Activated CD8-positive, alpha-beta memory T cell treated with anti-CD3 and anti-CD28 coated beads, Interleukin-2, amount 50 U/mL, for 48 hours (primary cell): ENCODE measurements at regions not wholly inside any gene's neighbourhood (a gene's known extent, or its start where the extent isn't known, plus 50 kb on each side); places are given as distances from the start of the nearest gene placed in this dataset.
"Not testable (repeated sequence)": the region's sequence is repeated elsewhere in the genome, so short reads cannot be mapped to it uniquely, and the experiment has no call there.

ENCODE experiments used
- DNase-seq: peaks from one replicate; pipeline ENCODE4 v3.0.0-alpha.2; 2020

DNA sequence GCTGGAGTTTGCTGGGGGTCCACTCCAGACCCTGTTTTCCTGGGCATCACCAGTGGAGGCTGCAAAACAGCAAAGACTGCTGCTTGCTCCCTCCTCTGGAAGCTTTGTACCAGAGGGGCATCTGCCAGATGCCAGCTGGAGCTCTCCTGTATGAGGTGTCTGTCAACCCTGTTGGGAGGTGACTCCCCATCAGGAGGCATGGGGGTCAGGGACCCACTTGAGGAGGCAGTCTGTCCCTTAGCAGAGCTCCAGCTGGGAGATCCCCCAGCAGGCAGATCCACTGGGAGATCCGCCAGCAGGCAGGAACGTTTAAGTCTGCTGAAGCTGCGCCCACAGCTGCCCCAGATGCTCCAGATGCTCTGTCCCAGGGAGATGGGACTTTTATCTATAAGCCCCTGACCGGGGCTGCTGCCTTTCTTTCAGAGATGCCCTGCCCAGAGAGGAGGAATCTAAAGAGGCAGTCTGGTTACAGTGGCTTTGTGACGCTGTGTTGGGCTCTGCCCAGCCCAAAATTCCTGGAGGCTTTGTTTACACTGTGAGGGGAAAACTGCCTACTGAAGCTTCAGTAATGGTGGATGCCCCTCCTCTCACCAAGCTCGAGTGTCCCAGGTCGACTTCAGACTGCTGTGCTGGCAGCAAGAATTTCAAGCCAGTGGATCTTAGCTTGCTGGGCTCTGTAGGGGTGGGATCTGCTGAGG, 260.5 kb upstream of the SLC8A1 start:
- not testable (repeated sequence) for DNase-seq

DNA sequence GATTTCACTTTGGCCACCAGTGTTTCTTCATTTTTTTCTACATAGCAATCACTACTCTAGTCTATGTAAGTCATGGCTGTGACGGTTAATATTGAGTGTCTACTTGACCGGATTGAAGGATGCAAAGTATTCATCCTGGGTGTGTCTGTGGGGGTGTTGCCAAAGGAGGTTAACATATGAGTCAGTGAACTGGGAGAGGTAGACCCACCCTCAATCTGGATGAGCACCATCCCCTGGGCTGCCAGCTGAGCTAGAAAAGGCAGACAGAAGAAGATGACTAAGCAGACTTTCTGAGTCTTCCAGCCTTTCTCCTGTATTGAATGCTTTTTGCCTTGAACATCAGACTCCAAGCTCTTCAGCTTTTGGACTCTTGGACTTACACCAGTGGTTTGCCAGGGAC, 265.0 kb upstream of the SLC8A1 start:
- DNase-seq = no peak

DNA sequence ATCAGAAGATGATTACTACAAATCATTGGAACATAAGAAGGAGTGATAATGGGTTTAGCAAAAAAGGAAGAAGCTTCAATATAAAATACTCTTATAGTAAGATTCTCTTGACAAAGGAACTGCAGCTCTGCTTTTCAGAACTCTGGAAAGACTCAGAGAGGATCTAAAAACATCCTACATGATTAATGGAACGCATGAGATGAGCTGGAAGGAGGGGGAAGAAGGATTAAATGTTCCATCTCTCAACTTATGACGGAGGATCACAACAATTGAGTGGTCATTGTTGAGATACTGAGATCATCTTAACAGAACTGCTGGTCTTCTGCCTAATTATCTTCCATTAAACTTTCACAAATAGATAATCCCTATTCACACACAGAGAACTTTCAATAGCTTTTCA, 267.5 kb upstream of the SLC8A1 start:
- no peak for DNase-seq

DNA sequence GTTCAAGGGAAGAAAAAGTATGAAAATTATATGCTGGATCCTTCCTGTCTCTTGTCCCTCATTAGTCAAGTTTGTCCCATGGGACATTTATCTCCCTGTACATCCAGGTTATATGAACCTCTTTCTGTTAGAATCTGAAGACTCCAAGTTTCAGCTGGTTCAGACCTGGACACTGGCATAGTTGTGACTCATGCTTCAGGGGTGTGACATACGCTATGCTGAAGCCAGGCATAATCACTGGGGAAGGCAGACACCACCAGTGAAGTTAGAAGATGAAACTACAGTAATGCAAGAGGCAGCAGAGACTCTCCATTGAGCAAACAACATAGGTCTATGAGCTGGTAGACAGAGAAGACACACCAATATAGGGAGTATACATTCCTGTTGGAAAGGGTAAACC, 269.7 kb upstream of the SLC8A1 start:
- DNase-seq = no peak

DNA sequence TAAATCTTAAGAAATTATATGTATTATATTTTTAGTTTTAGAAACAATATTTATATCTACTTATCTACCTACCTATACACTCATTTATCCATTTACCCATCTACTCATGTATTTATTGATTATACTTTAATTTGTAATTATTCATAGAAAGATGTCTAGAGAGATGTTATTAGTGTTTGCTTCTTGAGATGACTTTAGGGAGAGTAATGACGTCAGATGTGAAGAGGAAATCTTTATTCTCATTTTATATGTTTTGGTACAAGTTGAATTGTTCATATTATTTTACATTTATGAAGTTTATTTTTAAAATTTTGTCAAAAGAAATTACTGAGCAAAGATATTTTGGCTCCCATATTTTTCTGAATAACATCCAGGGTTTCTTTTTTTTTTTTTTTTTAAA, 271.3 kb upstream of the SLC8A1 start:
- no peak for DNase-seq

DNA sequence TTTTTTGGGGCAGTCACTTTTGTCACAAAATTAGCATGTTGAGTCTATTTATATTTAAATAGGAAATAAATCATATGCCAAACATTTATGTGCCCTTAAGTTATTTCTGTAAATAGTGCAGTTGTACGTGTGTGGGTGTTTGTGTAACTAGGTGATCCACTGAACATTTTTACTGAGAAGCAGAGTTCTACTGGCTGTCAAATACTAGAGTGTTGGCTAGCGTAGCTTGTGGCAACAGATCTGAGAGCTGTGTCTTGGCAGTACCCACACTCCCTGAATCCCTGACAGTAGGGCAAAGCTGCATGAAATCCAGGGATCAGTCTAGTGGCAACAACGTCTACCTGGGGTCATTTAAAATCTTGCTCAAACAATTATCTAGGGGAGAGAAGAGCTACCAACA, 273.1 kb upstream of the SLC8A1 start:
- no peak for DNase-seq

DNA sequence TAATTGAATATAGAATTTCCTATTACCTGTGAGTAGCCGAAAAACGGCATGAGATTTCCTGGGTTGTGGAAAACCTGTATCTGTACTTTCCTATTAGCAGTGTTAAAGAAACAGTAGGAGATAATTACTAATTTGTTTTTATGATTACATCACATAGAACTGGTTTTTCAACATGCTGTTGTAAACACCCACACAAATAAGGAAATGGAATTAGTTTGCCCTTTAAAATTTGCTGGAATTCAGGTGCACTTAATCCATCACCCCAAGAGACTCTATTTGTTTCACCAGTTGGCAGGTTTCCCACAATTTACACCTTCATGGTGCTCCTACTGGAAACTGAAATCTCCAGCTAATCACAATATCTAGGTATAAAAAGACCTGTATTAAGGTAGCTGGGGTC, 274.1 kb upstream of the SLC8A1 start:
- no peak for DNase-seq

DNA sequence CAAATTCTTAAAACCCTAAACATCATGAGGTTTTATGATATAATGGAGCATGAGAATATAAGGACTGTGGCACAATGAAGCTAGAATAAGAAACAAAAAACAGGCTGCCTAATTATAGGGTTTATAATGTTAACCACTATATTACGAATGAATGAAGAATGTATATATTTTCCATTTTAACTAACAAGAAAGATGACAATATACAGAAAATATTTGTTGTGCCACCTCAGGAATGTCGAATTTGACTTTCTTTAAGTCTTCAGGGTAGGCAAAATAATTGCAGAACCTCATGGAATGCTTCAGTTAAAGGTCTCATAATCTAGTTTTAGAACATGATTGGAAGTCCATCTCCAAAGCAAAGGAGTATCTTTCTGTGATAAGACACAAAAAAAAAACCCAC, 282.9 kb upstream of the SLC8A1 start:
- DNase-seq = no peak

DNA sequence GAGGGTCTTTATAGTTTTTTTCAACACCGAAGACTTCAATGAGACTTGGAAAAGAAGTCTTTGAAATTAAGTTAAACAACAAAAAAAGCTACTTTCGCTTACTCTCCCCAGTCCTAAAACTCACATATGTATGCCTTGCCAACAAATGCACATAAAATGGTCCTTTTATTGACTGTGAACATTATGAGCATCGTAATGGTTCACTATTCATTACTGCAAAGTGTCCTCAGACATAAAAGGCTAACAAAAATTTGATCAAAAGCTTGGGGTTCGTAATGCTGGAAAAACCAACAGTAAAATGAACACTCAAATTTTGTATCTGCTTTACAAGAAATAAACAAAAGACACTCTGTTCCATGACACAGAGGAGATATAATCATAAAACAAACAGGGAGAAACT, 285.3 kb upstream of the SLC8A1 start:
- no peak for DNase-seq

DNA sequence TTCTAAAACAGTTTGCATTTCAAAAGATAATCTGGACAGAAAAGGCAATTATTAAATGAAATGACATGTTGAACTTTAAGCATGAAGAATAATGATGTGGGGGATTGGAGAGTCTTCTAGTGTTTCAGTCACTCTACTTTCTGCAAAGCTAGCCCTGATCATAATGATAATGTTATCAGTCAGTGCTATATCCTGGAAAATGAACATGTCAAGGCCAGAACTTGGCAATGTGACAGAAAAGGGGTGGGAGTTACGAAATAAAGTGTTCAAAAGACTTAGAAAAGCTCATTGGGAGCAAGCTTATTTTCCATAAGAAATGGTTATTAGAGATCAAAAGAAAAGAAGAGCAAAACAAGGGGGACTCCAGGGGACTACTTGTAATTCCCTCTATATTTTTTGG, 288.5 kb upstream of the SLC8A1 start:
- no peak for DNase-seq

DNA sequence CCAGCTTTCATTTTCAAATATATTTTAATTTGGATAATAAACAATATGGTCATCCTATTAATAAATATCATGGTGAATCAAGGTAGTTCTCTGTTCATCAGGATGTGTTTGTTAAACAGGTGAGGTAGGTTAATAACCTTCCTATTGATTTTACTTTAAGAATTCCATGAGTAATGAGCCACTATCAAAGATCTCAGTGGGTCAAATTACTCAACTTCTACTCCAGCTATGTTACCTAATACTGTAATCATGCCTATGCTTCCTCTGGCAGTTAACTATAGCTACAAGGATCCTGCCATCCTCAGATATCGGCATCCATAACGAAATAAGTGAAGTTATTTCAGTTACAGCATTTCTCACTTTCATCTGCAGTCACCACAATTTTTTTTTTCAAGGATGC, 289.6 kb upstream of the SLC8A1 start:
- DNase-seq = no peak

DNA sequence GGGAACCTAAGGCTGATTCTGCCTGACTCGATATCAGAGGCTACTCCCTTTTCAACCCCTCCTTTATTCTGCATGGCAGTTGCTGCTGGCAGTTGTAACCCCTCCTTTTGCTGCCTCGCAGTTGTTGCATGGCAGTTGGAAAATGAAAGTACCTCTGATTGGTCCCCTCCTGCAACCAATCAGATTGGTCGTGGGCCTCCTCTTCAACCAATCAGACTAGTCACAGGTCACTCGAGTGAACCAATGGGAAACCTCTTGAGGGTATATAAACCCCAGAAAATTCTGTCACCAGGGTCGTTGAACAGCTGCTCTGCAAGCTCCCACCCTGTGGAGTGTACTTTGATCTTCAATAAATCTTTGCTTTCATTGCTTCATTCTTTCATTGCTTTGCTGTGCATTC, 294.3 kb upstream of the SLC8A1 start:
- no peak for DNase-seq

DNA sequence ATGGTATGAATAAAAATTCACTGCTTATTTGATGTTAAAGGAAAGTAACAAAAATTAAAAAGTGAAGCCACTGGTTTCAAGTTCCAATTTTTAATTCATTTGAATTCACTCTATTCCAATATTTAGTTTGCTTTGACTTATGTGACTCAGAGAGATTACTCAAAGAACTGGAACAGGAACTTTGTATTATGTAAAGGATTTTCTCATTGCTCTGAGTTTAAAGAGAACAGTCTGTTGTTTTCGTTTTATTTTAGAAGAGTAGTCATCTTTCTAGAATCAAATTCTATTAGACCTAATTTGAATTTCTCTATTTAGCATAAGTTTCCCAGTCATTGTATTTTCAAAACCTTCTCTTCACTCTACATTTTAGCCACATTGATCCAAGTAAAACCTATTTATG, 300.1 kb upstream of the SLC8A1 start:
- DNase-seq = no peak

DNA sequence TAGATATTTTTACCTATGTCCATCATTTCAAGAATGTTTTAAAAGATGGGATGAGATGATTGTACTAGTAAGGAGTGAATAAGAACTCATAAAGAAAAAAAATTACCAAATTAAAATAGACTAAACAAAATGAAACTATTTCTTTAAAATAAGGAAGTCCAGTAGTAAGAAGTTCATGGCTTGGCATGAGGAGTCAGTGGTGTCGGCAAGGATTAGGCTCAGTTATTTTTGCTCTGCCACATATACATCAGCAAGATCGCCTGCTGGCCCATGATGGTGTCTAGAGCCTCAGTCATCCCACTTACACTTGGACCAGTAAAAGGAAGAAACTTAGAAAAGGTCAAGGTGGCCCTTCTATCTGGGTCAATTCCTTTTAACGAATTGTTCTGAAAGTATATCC, 300.9 kb upstream of the SLC8A1 start:
- no peak for DNase-seq

DNA sequence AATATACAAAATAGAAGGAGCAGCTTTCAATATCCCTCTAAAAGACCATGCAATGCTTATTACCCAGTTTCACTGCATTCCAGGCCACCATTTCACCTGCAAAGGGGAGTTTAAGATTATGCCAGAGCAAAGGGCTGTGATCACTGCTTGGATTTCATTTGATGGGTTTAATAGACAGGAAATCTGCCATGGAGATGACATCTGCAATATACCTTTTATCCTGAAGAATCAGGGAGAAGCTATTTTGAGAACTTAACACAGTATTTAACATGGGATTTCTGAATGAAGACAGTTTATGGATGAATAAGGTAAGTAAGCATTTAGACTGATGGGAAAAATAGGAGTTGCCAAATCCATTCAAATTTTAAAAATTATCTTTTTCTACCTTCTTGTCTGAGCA, 303.0 kb upstream of the SLC8A1 start:
- DNase-seq = no peak

DNA sequence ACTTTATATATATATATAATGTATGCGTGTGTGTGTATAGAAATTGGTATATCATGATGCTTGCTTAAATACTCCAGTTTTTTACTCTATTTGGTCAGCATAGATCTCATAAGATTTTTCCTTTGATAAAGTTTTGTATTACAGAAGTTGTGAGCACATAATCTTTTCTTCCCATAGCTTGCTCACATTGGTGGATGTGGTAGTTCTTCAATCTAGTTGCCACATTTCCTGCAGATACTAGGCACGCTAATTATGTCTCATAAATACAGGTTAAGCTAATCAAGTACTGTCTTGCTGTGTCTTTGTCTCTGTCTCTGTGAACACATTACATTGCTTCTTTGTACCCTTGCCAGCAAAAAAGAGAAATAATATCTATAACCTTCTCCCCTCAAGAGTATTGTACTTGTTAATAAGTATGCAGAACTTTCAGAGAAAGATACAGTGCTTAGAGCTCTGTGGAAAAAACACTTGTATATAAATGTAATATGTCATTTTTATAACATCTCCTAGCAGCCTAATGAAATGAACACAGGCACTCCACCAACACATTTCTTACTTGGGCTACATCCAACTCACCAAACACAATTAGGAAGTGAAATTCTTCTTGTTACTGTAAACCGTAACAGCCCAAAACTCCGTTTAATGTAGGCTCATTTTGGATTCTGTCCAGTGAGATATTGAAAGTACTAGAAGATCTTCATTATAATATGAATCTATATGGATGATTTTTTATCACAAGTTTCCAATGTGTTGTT, 306.7 kb upstream of the SLC8A1 start:
- DNase-seq = no peak

DNA sequence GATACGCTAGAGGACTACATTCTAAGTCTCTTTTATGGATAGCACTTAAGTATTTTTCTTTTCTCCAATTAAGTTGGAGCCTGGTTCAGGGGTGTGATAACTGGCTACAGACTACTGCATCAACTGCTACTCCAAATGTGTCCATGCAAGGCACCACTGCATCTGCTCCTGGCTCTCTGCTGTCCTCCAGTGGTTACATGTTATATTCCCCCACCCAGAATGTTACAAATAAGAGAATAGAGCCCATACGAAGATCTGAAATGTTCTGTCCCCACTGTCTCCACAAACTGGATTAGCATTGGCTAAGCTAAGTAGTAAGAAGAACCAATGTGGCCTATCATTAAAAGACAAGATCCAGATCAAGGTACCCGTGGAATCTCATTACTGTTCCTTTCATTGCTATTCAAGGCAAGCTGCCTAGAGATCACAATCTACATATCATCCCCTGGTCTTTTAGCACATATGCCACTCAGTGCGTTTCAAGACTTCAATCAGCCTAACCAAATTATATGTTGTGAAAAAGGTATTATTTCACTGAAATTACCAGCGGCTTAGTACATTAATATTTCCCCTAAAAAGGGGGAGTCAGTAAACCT, 308.3 kb upstream of the SLC8A1 start:
- no peak for DNase-seq

DNA sequence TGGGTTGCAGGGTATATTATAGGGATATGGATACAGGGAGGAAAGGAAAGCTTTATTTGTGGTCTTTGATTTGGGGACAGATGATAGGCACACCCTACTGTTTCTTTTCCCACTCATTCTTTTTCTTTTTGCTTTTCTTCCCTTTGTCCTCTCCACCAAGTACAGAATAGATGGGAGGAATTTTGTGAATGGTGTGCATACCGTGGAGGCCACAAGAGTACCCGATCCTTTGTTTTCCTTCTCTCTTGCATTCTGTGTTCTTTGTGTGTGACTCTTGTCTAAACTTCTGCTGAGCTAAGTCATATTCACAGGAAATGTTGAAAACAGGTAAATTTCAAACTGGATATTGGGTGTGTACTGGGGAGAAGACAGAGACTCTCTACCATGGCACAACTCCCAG, 321.4 kb upstream of the SLC8A1 start:
- DNase-seq = no peak

DNA sequence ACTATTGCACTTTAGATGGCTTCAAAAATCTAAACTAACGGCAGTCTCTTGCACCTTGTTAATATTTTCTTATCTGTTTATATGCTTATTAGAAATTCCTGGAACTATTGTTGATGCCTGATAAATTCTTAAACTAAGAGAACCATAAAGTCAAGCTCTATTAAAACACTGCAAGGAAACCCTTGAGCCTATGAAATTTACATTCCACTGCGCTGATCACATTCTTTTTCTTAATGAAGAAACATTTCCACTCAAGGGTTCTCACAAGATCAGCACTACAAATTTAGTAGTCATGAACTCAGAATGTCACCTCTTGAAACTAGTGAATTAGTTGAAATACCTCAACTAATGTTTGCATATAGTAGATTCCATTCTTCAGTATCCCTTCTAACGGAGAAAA, 331.8 kb upstream of the SLC8A1 start:
- no peak for DNase-seq

DNA sequence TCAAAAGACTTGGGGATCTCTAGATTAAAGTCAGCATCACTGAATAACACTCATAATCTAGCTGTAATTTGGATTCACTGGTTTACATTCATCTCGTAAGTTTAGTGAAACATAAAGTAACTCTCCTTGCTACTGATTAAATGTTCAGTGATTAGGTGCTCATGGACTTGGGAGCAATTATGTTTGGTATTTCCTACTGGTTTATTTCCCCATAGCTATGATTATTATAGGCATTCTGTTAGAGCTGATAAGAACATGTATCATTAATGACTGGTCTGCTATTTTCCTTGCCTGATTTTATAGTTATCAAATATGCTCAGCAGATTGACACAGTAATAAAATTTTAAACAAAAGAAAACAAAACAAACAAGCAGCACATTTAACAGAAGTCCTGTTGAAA, 334.7 kb upstream of the SLC8A1 start:
- no peak for DNase-seq

DNA sequence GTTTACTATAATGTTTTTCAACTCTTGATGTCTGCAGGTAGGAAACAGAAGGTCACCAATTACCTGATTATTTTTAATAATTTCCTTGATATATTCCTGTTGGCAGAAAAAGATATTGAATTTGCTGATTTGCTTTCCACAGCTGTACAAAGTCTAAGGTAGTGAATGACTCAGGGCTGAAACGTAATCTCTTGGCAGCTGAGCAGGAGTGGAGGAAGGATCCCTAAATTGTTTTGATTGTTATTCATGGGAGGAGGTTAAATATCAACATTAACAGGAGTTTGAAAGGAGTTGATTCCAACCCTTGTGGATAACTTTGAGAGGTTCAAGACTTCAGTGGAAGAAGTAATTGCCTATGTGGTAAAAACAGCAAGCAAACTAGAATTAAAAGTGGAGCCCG, 345.2 kb upstream of the SLC8A1 start:
- DNase-seq = no peak

DNA sequence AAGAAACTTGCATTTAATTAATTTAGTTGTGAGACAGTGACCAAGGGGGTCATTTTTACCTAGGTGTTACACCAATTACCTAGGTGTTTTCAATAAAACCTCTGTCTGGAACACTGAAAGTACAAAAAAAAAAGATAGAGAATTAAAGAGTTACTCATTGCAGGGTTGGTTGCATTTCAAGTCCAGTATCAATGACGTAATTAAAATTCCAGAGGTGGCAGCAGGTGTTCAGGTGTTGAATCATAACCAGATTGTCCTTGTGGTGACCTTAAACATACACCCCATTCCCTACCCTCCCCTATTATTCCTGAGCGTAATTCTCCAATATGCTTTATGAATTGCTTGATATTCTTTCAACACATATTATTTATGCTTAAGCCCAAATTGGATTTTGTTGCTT, 352.0 kb upstream of the SLC8A1 start:
- no peak for DNase-seq

DNA sequence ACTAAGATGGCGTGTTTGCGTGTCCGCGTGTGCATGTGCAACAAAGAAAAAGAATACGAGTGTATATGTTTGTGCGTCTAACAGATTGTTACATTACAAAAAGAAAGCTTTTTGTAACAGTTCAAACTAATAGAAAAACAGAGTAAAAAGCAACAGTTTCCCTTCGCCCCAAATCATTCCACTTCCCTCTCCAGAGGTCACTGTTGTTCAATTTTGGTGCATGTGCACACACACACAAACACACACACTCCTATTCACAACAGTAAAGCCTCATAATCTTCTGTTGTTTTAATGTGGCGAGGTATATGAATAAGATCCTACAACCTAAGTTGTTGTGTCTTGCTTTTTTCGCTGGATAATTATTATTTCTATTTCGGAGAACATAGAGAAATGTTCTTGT, 357.3 kb upstream of the SLC8A1 start:
- no peak for DNase-seq

DNA sequence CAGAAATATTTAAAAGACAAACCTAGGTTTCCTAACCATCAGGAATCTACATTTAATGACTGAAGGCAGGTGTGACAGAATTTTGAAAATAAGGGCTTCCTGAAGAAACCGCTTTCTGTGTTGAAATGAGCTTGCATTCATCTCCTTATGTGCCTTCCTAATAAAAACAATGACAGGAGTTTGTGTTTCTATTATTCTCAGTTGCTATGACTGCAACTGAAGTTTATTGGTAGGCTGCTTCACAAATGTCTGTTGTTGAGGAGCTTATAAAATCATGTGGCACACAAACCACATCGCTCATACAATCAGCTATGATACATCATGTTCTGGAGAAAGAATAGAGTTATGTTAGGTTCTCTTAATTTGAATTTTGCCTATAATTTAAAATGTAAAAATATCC, 362.7 kb upstream of the SLC8A1 start:
- DNase-seq = no peak

DNA sequence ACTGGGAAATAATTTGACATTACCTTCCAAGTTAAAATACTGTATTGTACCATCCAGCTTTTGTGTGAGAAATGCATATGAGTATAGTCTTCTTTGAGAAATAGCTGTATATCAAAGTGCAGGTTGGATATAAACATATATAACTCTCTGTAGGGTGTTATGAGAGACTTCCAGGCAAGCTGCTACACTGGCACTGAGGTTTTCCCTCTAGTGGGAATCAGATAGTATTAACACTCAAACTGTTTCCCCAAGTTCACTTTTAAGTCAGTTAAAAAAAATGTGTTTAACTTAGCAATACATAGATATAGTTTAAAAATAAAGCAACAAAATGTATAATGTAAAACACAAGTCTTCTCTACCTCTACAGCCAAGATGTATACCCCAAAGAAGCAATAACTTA, 368.4 kb upstream of the SLC8A1 start:
- DNase-seq = no peak
